ENCODE measurements at regions not wholly inside any gene's neighbourhood (a gene's known extent, or its start where the extent isn't known, plus 50 kb on each side); places are given as distances from the start of the nearest gene placed in this dataset.
A peak's percentile ranks its signal among the peaks of the same experiment; 100 is the strongest.

DNA sequence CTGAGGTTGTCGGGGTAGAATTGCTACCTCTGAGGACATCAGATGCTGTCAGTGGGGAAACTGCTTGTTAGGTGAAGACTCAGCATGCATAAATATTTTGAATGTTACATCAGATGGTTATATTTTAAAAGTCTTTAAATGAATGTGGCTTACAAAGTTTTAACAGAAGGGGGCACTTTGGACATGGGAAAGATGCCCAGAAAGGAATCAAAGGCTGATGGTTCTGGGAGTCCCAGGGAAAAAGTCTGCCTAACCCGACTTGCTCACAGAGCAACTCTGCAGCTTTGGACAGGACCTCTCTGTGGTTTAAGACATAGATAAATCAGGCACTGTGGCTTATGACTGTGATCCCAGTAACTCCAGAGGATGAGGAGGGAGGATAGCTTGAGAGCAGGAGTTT is 474.9 kb downstream of the ATP23 start:
- no peak overlapping the region for H3K27ac ChIP-seq (ENCODE audit: low read depth in 1 of 2, low read length in 2 of 2)
- no peaks in the 10 kb centered on the region for H3K4me1 Mint-ChIP-seq
- H3K9ac ChIP-seq (ENCODE audit: insufficient read depth, low read length, poor library complexity, severe bottlenecking): no peak overlapping the region
- TF ChIP-seq, protein P1, sequence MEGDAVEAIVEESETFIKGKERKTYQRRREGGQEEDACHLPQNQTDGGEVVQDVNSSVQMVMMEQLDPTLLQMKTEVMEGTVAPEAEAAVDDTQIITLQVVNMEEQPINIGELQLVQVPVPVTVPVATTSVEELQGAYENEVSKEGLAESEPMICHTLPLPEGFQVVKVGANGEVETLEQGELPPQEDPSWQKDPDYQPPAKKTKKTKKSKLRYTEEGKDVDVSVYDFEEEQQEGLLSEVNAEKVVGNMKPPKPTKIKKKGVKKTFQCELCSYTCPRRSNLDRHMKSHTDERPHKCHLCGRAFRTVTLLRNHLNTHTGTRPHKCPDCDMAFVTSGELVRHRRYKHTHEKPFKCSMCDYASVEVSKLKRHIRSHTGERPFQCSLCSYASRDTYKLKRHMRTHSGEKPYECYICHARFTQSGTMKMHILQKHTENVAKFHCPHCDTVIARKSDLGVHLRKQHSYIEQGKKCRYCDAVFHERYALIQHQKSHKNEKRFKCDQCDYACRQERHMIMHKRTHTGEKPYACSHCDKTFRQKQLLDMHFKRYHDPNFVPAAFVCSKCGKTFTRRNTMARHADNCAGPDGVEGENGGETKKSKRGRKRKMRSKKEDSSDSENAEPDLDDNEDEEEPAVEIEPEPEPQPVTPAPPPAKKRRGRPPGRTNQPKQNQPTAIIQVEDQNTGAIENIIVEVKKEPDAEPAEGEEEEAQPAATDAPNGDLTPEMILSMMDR (IDR thresholded peaks at IDR 0.05): no peak
- no peak overlapping the region for H2AFZ ChIP-seq (ENCODE audit: insufficient read depth, low read depth, low read length, poor library complexity, severe bottlenecking)
- H3K27ac Mint-ChIP-seq: no peak overlapping the region
- H3K9me3 Mint-ChIP-seq: peaks cover 0 to 3% (median 0%) of the 10 kb centered on the region in 7 donors
- no peaks in the 10 kb centered on the region for H3K27me3 ChIP-seq (ENCODE audit: control insufficient read depth in 2 of 2, insufficient read depth in 2 of 2, low read length in 2 of 2)
- 92% methylated on average over 1 of the region's 2 CpGs for WGBS (ENCODE audit: insufficient coverage)
- no peaks in the 10 kb centered on the region for H3K36me3 Mint-ChIP-seq
- H3K9me3 ChIP-seq (replicated peaks in 1 of 2; ENCODE audit: control insufficient read depth in 1 of 2, insufficient read depth in 1 of 2, low read length in 2 of 2): peaks cover 0 to 3% of the 10 kb centered on the region in 2 donors
- H3K4me2 ChIP-seq (replicated peaks; ENCODE audit: extremely low read depth, low read length, poor library complexity, severe bottlenecking): no peak overlapping the region
- peaks cover 0 to 3% (median 2%) of the 10 kb centered on the region in 3 donors for H3K27me3 Mint-ChIP-seq (ENCODE audit: low read depth in 3 of 3)
- intact Hi-C loops (cut with micrococcal nuclease): no loop called here
- H3K4me3 ChIP-seq (replicated peaks in 1 of 3; ENCODE audit: low read depth in 2 of 3, low read length in 3 of 3): no peak overlapping the region
- no peaks in the 10 kb centered on the region for H3K36me3 ChIP-seq (replicated peaks in 1 of 2; ENCODE audit: control insufficient read depth in 1 of 2, insufficient read depth in 2 of 2, low read length in 2 of 2)
- H3K79me2 ChIP-seq (ENCODE audit: insufficient read depth, low read length): no peaks in the 10 kb centered on the region
- no peak overlapping the region for H3K4me3 Mint-ChIP-seq
- H3K4me1 ChIP-seq (ENCODE audit: control insufficient read depth in 1 of 2, insufficient read depth in 2 of 2, low read length in 2 of 2): no peaks in the 10 kb centered on the region
- no peaks in the 10 kb centered on the region for H4K20me1 ChIP-seq (ENCODE audit: insufficient read depth, low read length)
- no peak for DNase-seq

DNA sequence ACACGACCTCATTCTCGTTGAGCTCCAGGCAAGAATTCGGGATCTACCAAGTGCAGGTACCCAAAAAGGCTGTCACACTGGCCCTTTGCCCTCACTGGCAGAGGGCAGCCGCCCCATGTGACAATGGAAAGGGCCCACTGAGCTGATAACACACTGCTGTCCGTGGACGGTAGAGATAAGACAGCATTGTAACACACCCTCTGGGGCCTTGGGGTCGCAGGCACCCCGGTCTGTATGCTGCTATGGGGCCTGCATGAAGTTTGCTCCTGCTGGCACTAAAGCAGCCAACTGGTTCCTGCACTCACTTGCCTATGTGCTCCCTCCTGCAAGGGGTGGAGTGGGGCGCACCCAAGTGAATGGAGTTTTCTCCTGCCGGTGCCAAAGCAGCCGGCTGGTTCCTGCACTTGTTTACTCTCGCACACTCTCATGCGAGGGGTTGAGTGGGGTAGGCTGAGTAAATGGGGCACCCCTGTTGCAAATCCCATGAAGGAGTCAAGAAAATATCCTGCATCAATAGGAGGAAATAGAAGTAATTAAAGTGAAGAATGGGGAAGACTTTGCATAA is 477.9 kb downstream of the ATP23 start:
- Histone ChIP-seq H3K9ac (ENCODE audit: insufficient read depth, low read length, poor library complexity, severe bottlenecking) (no peak overlapping the region), H3K27ac (ENCODE audit: low read depth in 1 of 2, low read length in 2 of 2) (no peak overlapping the region), H3K27me3 (ENCODE audit: control insufficient read depth in 2 of 2, insufficient read depth in 2 of 2, low read length in 2 of 2) (no peaks in the 10 kb centered on the region), H3K36me3 (replicated peaks in 1 of 2; ENCODE audit: control insufficient read depth in 1 of 2, insufficient read depth in 2 of 2, low read length in 2 of 2) (no peaks in the 10 kb centered on the region), H3K79me2 (ENCODE audit: insufficient read depth, low read length) (no peaks in the 10 kb centered on the region), H3K4me3 (replicated peaks in 1 of 3; ENCODE audit: low read depth in 2 of 3, low read length in 3 of 3) (no peak overlapping the region), H4K20me1 (ENCODE audit: insufficient read depth, low read length) (no peaks in the 10 kb centered on the region), H3K4me1 (ENCODE audit: control insufficient read depth in 1 of 2, insufficient read depth in 2 of 2, low read length in 2 of 2) (no peaks in the 10 kb centered on the region), H3K9me3 (replicated peaks in 1 of 2; ENCODE audit: control insufficient read depth in 1 of 2, insufficient read depth in 1 of 2, low read length in 2 of 2) (peaks cover 0 to 3% of the 10 kb centered on the region in 2 donors), H2AFZ (ENCODE audit: insufficient read depth, low read depth, low read length, poor library complexity, severe bottlenecking) (no peak overlapping the region), H3K4me2 (replicated peaks; ENCODE audit: extremely low read depth, low read length, poor library complexity, severe bottlenecking) (no peak overlapping the region)
- DNase-seq: no peak
- Mint-ChIP-seq H3K27me3 (ENCODE audit: low read depth in 3 of 3) (peaks cover 0 to 5% (median 2%) of the 10 kb centered on the region in 3 donors), H3K4me3 (no peak overlapping the region), H3K9me3 (peaks cover 0 to 4% (median 0%) of the 10 kb centered on the region in 7 donors), H3K36me3 (no peaks in the 10 kb centered on the region), H3K4me1 (no peaks in the 10 kb centered on the region), H3K27ac (peak overlapping the region in 1 of 7 donors; percentile 35)
- intact Hi-C loops (cut with micrococcal nuclease): no loop called here
- 91% methylated on average over 10 of the region's 13 CpGs for WGBS (ENCODE audit: insufficient coverage)
- TF ChIP-seq, protein P1 (IDR thresholded peaks at IDR 0.05): no peak

Measured in CD14-positive monocyte (primary cell).